ENCODE measurements at regions not wholly inside any gene's neighbourhood (a gene's known extent, or its start where the extent isn't known, plus 50 kb on each side); places are given as distances from the start of the nearest gene placed in this dataset.

DNA sequence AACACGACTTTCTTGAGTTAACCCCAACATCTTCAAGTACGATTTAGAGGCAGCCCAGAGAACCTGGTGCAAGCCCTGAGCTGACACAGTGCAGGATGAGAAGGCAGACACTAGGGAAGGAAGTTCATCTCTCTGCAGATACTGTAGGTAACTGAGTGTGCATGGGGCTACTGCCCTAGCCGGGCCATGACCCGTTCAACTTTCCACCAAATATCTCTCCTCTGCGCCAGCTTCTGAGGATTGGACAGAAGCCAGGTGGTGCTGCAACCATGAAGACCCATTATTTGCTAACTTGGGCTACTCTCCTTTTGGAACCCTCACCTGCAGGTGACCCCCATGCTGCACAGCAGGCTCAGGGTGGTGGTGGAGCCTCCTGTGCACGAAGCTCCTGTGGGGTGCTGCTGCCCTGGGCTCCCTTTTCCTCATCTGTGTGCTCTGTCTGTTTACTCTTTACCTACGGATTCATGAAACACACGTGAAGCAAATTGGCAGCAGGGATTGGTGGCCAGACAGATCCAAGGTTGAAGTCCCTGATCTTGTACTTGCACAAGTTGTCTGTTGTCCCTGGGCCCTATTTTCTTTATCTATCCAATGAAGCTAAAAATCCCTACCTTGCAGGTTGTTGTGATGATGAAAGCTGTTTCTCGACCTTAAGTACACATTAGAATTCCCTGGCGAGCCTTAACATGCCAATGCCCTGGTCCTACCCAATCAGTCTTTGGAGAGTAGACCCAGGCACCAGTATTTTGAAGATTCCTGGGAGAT is 227.8 kb downstream of the LACC1 start:
- Mint-ChIP-seq H3K9me3 (no peaks in the 10 kb centered on the region), H3K36me3 (ENCODE audit: low read depth) (no peaks in the 10 kb centered on the region), H3K4me1 (peaks cover under 1% of the 10 kb centered on the region), H3K27me3 (peaks cover 9% of the 10 kb centered on the region), H3K4me3 (no peak overlapping the region), H3K27ac (no peak overlapping the region)
- no peak for DNase-seq
- POLR2A ChIA-PET = no interaction called here
- CTCF ChIA-PET = no interaction called here

DNA sequence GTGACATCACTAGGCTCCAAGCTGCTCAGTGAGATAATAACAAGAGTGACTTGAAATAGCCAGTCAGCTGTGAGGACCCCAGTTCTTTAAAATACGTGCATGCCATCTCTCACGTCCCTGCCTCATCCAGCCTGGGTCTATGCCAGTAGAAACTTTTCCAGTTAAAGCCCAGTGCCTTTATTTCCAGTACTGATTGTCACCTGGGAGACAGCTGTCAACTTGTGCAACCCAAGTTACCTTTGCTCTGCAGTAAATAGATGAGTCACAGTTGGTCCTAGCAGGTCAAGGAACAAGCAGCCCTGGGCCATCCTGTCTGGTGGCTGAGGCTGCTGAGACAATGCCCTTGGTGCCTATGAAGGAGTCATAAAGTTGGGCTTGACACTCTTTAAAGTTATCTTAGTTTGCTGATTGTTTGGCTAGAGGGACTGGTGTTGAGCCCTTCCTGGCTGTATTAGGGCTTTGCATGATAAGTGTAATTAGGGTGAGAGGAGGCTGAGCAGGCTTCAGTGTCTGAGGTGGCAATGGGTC is 228.7 kb downstream of the LACC1 start:
- peaks cover 7% of the 10 kb centered on the region for H3K27me3 Mint-ChIP-seq
- POLR2A ChIA-PET = no interaction called here
- H3K36me3 Mint-ChIP-seq (ENCODE audit: low read depth) = no peaks in the 10 kb centered on the region
- H3K9me3 Mint-ChIP-seq = no peaks in the 10 kb centered on the region
- no peak for DNase-seq
- no peak overlapping the region for H3K4me3 Mint-ChIP-seq
- H3K4me1 Mint-ChIP-seq = peaks cover 9% of the 10 kb centered on the region
- CTCF ChIA-PET = no interaction called here
- no peak overlapping the region for H3K27ac Mint-ChIP-seq

DNA sequence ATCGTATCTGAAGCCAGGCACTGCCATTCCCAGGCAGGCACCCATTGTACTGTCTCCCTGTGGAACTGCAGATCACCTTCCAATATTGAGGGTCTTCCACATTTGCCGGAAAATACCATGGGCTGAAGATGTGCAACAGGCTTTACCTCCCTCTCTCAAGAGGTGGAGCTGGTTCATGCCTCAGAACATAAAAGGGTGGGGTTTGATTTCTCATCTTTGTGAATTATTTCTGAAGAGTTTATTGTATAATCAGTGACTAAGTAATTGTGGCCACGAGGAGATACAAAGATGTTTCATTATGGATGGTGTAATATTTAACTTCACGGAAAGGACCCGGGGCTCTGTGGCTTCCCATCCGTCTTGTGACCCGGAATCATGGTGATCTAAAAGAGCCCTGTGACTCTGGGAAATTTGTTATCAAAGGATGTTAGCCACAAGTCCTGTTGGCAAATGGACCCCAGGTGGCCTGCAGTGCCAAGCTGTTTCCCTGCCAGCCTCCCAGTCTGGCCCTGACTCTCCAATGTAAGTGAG is 230.5 kb downstream of the LACC1 start:
- no peak overlapping the region for H3K4me3 Mint-ChIP-seq
- DNase-seq = no peak
- ChIA-PET POLR2A (no interaction called here), CTCF (no interaction called here)
- no peaks in the 10 kb centered on the region for H3K36me3 Mint-ChIP-seq (ENCODE audit: low read depth)
- H3K27ac Mint-ChIP-seq = no peak overlapping the region
- H3K9me3 Mint-ChIP-seq = no peaks in the 10 kb centered on the region
- peaks cover 9% of the 10 kb centered on the region for H3K4me1 Mint-ChIP-seq
- H3K27me3 Mint-ChIP-seq = no peaks in the 10 kb centered on the region

DNA sequence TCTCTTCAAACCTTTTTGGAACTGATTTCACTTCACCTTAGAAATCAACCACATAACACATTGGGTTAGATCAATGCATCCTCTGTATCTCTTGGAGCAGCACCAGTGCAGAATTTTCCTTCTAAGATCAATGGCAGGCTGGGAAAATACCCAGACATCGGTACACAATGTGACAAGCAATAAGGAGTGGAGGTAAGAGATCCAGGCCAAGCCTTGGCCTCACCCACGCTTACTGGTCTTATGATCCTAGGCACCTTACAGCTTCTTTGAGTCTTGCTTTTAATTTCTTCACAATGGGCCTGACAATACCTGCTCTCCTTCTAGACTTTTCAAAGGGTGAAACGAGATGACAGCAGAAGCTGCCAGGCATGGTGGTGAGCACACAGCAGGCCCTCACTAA is 232.0 kb downstream of the LACC1 start:
- H3K36me3 Mint-ChIP-seq (ENCODE audit: low read depth) = no peaks in the 10 kb centered on the region
- no peak for DNase-seq
- H3K9me3 Mint-ChIP-seq = no peaks in the 10 kb centered on the region
- POLR2A ChIA-PET = no interaction called here
- no peak overlapping the region for H3K27ac Mint-ChIP-seq
- CTCF ChIA-PET = no interaction called here
- peaks cover 10% of the 10 kb centered on the region for H3K4me1 Mint-ChIP-seq
- no peaks in the 10 kb centered on the region for H3K27me3 Mint-ChIP-seq
- no peak overlapping the region for H3K4me3 Mint-ChIP-seq

DNA sequence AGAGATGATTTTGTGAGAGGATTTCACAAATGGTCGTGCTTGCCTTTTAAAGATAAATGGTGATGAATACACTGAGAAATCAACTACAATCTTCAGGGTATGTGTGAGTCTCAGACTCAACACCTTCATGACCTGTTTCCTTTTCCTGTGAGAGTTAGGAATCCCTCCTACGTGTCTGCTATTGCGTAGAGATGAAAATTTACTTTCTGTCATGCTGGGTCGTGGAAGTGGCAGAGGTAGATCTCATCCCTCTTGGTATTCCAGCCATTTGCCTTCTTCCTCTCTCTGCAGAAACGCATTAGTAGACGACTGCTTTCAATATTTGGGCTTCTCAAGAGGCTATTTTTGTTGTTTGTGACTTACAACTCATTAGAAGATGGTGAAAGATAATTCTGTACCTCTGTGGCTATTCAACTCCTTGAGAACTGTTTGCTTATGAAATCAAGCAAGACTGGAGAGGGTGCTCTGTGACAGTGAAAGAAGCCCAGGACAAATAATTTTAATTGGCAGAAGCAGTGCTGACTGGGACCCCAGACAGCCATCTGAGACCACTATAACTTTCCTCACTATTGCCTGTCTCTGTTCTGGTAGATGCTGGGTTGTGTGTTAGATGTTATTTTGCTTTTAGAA is 233.1 kb downstream of the LACC1 start:
- Mint-ChIP-seq H3K9me3 (no peaks in the 10 kb centered on the region), H3K27me3 (no peaks in the 10 kb centered on the region), H3K4me1 (peaks cover 18% of the 10 kb centered on the region), H3K36me3 (ENCODE audit: low read depth) (no peaks in the 10 kb centered on the region), H3K27ac (no peak overlapping the region), H3K4me3 (no peak overlapping the region)
- DNase-seq = no peak
- ChIA-PET POLR2A (no interaction called here), CTCF (no interaction called here)

DNA sequence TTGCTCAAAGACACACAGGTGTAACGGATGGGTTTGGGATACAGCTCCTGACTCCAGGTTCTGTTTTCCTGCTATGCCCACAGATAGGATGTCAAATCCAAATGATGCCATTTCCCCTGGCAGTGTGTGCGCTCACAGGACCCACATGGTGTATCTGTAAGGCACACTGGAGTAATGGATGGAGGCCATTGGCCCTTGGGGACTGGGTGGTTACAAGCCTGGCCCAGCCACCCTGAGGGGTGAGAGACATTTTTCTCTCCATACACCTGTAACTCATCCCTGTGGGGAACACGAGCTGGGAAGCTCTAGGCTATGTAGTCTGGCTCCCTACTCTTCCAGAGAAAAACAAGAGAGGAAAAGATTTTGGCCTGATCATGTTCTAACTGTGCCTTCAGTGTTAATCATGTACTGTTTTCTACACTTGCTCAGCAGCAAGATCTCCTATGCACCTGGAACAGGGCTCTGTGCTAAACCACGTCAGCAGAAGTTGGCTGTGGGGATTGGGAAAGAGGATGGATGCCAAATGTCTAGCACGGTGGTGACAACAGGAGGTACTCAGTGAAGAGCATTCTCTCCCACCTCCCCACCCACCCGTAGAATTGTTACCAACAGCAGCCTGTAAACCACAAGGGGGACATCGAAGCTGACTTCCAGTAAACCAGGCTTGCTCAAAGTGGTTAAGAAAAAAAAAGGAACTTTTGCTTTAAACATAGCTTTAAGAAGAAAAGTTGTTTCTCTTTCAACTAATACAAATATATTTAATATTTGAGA is 237.0 kb downstream of the LACC1 start:
- Mint-ChIP-seq H3K4me3 (no peak overlapping the region), H3K27ac (no peak overlapping the region), H3K36me3 (ENCODE audit: low read depth) (no peaks in the 10 kb centered on the region), H3K4me1 (peaks cover 18% of the 10 kb centered on the region), H3K9me3 (no peaks in the 10 kb centered on the region), H3K27me3 (no peaks in the 10 kb centered on the region)
- DNase-seq = no peak
- ChIA-PET POLR2A (no interaction called here), CTCF (no interaction called here)

DNA sequence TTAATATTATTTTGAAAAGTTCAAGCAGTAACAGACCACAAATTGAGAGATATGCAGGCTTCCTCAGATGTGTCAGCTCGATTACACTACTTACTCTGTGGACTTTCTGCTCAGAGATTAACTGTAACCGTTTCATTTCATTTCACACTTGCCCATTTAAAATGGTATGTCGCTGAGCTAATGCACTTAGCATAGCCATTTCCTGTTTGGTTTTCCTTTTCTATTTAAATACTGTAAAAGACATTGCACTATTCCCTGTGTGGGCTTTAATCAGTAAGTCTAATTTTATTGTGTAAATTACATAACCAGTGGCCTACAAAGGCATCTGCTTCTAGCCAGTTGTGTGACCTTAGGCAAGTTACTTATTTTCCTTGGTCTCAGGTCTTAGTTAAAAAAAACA is 237.6 kb downstream of the LACC1 start:
- POLR2A ChIA-PET = no interaction called here
- DNase-seq = no peak
- no peaks in the 10 kb centered on the region for H3K36me3 Mint-ChIP-seq (ENCODE audit: low read depth)
- H3K4me1 Mint-ChIP-seq = peaks cover 18% of the 10 kb centered on the region
- H3K9me3 Mint-ChIP-seq = no peaks in the 10 kb centered on the region
- H3K4me3 Mint-ChIP-seq = no peak overlapping the region
- CTCF ChIA-PET = no interaction called here
- no peaks in the 10 kb centered on the region for H3K27me3 Mint-ChIP-seq
- no peak overlapping the region for H3K27ac Mint-ChIP-seq

DNA sequence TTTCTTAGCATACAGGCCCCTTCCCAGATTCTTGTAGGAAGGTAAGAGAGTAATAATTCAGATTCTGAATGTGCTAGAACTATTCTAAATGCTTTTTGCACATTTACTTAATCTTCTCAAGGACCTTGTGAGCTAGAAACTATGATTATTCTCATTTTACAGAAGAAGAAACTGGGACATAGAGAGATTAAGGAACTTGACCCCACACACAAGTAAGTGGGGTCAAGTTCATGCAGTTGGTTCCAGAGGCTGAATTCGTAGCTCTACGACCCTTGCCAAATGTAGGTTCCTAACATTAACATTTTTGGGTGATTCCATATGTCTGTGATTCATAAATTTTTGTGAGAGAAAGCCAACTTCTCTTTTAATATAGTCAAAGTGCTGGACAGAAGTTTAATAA is 238.1 kb downstream of the LACC1 start:
- ChIA-PET CTCF (no interaction called here), POLR2A (no interaction called here)
- H3K4me3 Mint-ChIP-seq = no peak overlapping the region
- DNase-seq = no peak
- no peaks in the 10 kb centered on the region for H3K9me3 Mint-ChIP-seq
- H3K36me3 Mint-ChIP-seq (ENCODE audit: low read depth) = no peaks in the 10 kb centered on the region
- peaks cover 14% of the 10 kb centered on the region for H3K4me1 Mint-ChIP-seq
- no peaks in the 10 kb centered on the region for H3K27me3 Mint-ChIP-seq
- no peak overlapping the region for H3K27ac Mint-ChIP-seq

DNA sequence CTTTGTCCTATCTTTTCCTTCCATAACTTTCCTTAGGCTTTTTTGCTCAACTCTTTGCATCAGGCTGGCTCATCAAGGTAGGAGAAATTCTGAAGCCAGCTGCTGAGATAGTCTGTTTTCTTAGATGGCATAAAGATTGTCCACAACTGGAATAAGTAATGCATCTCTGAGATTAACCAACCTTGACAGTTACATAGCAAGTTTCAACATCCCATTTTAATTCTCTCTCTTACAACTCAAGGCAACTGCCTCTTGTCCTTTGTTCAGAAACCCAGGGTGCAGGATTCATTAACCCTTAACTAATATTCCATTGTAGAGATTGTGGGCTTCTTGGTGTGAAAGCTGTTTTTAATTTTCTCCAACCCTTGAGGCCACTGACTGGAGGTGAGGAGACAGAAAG is 239.2 kb downstream of the LACC1 start:
- Mint-ChIP-seq H3K4me1 (peaks cover 8% of the 10 kb centered on the region), H3K36me3 (ENCODE audit: low read depth) (no peaks in the 10 kb centered on the region), H3K4me3 (no peak overlapping the region), H3K27ac (no peak overlapping the region), H3K9me3 (peaks cover 7% of the 10 kb centered on the region), H3K27me3 (no peaks in the 10 kb centered on the region)
- CTCF ChIA-PET = no interaction called here
- DNase-seq = no peak
- POLR2A ChIA-PET = no interaction called here

DNA sequence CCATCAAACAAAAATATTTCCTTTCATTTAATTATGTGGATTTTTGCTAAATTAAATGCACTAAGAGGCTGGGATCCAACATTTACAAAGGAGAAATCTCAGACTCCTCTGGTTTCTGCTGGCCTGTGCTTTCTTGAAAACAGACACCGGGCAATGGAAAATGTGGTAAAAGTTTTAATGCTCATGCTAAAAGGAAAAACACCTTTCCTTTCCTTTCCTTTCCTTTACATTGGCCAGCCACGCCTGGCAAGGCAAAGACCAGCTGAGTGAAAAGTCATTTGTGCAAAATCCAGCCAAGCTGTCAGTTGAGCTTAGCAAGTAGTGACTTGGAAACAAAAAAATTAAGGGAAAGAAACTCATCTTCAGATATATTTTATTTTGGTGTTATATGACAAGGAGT is 240.3 kb downstream of the LACC1 start:
- Mint-ChIP-seq H3K9me3 (peaks cover 11% of the 10 kb centered on the region), H3K4me1 (peaks cover 8% of the 10 kb centered on the region), H3K27ac (no peak overlapping the region), H3K4me3 (no peak overlapping the region), H3K36me3 (ENCODE audit: low read depth) (no peaks in the 10 kb centered on the region), H3K27me3 (no peaks in the 10 kb centered on the region)
- CTCF ChIA-PET = no interaction called here
- POLR2A ChIA-PET = no interaction called here
- no peak for DNase-seq

DNA sequence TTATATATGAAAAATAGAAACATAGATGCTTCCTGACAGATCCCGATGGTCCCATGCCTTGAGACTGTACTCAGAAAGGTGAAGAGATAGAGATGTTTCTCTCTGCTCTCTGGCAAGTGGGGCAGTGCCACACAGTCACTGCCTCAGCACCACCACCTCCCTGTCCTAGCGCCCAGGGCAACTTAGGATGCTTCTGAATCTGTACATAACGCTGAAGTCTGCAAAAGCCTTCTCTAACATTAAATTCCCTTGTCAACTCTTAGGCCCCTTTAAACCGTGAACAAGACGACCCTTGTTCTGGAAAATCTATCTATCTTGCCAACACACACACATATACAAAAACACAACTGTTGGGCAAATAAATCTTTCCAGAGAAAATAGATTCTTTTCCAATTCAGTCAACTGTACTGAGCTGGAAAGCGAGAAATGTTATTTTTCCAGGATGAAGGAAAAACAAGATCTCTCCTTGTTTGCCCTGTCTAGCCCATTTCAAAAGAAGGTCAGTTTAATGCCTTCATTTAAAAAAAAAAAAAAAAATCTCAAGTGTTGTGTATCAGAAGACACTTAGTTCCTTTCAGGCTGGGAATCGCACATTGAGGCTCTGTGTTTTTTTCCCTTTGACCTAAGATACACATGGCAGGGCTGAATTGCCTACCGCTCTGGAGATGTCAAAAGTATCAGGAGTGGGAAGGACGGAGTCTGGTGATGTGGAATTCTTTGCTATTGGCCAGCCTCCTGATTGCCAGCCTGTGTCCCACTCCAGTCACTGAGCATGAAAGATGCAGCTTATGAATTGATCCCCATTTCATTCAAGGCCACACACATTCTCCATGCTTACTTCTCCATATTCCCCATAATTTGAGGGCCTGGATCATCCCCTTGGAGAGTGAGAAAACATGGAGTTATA is 241.4 kb downstream of the LACC1 start:
- Mint-ChIP-seq H3K36me3 (ENCODE audit: low read depth) (no peaks in the 10 kb centered on the region), H3K9me3 (peaks cover 11% of the 10 kb centered on the region), H3K27ac (no peak overlapping the region), H3K27me3 (no peaks in the 10 kb centered on the region), H3K4me1 (peaks cover 8% of the 10 kb centered on the region), H3K4me3 (no peak overlapping the region)
- ChIA-PET POLR2A (no interaction called here), CTCF (no interaction called here)
- DNase-seq = no peak

DNA sequence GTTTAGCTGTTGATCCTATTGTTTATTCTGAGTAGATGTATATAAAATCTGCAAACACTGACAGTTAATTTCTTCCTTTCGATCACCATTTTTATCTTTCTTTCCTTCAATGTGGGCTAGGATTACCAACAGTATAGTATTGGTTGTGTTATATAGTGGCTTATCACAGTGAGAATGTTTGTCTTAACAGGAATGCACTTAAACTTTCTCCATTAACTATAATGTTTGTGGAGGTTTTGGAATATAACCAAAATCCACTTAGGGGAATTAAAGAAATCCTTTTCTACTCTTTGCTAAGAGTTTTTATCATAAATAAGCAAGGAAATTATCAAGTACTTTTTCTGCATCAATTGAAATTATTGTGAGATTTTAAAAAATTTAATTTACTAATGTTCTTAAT is 244.6 kb downstream of the LACC1 start:
- H3K4me3 Mint-ChIP-seq = no peak overlapping the region
- ChIA-PET POLR2A (no interaction called here), CTCF (interaction anchor here (1.9 kb wide), 1 partner anchor 17 kb away, joined by 4 read pairs; no protein-coding TSS in a partner anchor)
- H3K9me3 Mint-ChIP-seq = peaks cover 11% of the 10 kb centered on the region
- no peaks in the 10 kb centered on the region for H3K36me3 Mint-ChIP-seq (ENCODE audit: low read depth)
- no peaks in the 10 kb centered on the region for H3K4me1 Mint-ChIP-seq
- peaks cover 7% of the 10 kb centered on the region for H3K27me3 Mint-ChIP-seq
- H3K27ac Mint-ChIP-seq = no peak overlapping the region
- DNase-seq = no peak

Measured in activated CD4-positive, alpha-beta memory T cell treated with anti-CD3 and anti-CD28 coated beads, Interleukin-2, amount 10 ng/mL, durations not matched to agents 7 days and 5 days (primary cell).